ENCODE measurements at regions not wholly inside any gene's neighbourhood (a gene's known extent, or its start where the extent isn't known, plus 50 kb on each side); places are given as distances from the start of the nearest gene placed in this dataset.
A peak's percentile ranks its signal among the peaks of the same experiment; 100 is the strongest.
"Not testable (repeated sequence)": the region's sequence is repeated elsewhere in the genome, so short reads cannot be mapped to it uniquely, and the experiment has no call there.

- not testable (repeated sequence) for H3K27ac ChIP-seq
Measured at GRCh38 chr21:13980115-13980662, 230.6 kb downstream of the LIPI start.

GRCh38 chr21:13979608-13980007 is 231.1 kb downstream of the LIPI start:
- H3K9me3 ChIP-seq; H3K36me3 ChIP-seq (ENCODE audit: low read depth, missing control alignments); H3K27ac ChIP-seq; intact Hi-C loops (cut with DNase I; ENCODE audit: low total_unique reads); H3K4me1 ChIP-seq; H3K27me3 ChIP-seq: not testable (repeated sequence)
- peak; percentile 23 for DNase-seq
- WGBS, 2 donors = 13 to 23% methylated on average over 26 of the region's 26 CpGs
- H3K4me3 ChIP-seq = peak overlapping the region; percentile 56 to 63

More at GRCh38 chr21:13980115-13980662, 230.6 kb downstream of the LIPI start:
- H3K9me3 ChIP-seq; H3K27me3 ChIP-seq; intact Hi-C loops (cut with DNase I; ENCODE audit: low total_unique reads); H3K36me3 ChIP-seq (ENCODE audit: low read depth, missing control alignments); H3K4me1 ChIP-seq: not testable (repeated sequence)
- peak; percentile 7 to 41 (median 18) for TF ChIP-seq CTCF (IDR thresholded peaks at IDR 0.05)
- 4 to 9% methylated on average over 9 to 42 of the region's 42 CpGs for WGBS, 2 donors
- peak overlapping the region; percentile 56 to 63 for H3K4me3 ChIP-seq
- peak; percentile 72 for DNase-seq

- H3K36me3 ChIP-seq (ENCODE audit: low read depth, missing control alignments); H3K4me3 ChIP-seq; intact Hi-C loops (cut with DNase I; ENCODE audit: low total_unique reads); H3K27ac ChIP-seq; H3K9me3 ChIP-seq; H3K4me1 ChIP-seq; H3K27me3 ChIP-seq; DNase-seq: not testable (repeated sequence)
Measured at GRCh38 chr21:13974582-13974981, 236.2 kb downstream of the LIPI start.

GRCh38 chr21:13969853-13970252 is 240.9 kb downstream of the LIPI start:
- intact Hi-C loops (cut with DNase I; ENCODE audit: low total_unique reads); H3K4me1 ChIP-seq; H3K9me3 ChIP-seq; H3K36me3 ChIP-seq (ENCODE audit: low read depth, missing control alignments); DNase-seq; H3K4me3 ChIP-seq; H3K27ac ChIP-seq; H3K27me3 ChIP-seq: not testable (repeated sequence)
- WGBS, 2 donors = 74 to 94% methylated on average over 3 of the region's 3 CpGs

DNA sequence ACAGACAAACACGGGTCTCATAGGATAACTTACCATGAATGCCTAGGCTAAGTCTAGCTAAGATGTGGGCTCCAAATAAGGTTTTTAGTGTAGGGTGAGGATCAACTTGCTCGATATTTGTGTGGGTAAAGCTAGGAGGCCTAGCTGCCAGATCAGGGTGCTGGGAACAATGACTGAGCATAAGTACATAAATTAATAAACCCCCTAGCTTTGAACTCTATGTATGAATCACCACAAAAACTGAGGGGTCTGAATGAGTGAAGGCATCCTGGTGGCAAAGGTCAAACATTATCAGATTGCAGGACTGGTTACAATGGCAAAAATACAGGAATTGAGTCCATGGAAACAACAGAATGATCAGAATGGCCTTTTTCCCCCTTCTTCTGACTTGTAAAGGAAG is 241.8 kb downstream of the LIPI start:
- H3K9me3 ChIP-seq; H3K36me3 ChIP-seq (ENCODE audit: low read depth, missing control alignments); H3K27me3 ChIP-seq; H3K27ac ChIP-seq; H3K4me3 ChIP-seq; DNase-seq; intact Hi-C loops (cut with DNase I; ENCODE audit: low total_unique reads); H3K4me1 ChIP-seq: not testable (repeated sequence)
- WGBS, 2 donors = 72 to 75% methylated on average over 2 of the region's 2 CpGs

DNA sequence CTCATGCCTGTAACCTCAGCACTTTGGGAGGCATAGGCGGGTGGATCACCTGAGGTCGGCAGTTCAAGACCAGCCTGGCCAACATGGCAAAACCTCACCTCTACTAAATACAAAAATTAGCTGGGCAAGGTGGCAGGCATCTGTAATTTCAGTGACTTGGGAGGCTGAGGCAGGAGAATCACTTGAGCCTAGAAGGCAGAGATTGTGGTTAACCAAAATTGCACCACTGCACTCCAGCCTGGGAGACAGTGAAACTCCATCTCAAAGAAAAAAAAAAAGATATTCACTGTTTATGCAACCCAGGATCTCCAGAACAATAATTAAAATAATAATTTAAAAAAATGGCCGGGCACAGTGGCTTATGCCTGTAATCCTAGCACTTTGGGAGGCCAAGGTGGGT is 247.5 kb downstream of the LIPI start:
- DNase-seq; H3K36me3 ChIP-seq (ENCODE audit: low read depth, missing control alignments); H3K9me3 ChIP-seq; H3K27ac ChIP-seq; H3K27me3 ChIP-seq; H3K4me1 ChIP-seq; intact Hi-C loops (cut with DNase I; ENCODE audit: low total_unique reads); H3K4me3 ChIP-seq: not testable (repeated sequence)
- WGBS, 2 donors = 85 to 86% methylated on average over 3 of the region's 3 CpGs

DNA sequence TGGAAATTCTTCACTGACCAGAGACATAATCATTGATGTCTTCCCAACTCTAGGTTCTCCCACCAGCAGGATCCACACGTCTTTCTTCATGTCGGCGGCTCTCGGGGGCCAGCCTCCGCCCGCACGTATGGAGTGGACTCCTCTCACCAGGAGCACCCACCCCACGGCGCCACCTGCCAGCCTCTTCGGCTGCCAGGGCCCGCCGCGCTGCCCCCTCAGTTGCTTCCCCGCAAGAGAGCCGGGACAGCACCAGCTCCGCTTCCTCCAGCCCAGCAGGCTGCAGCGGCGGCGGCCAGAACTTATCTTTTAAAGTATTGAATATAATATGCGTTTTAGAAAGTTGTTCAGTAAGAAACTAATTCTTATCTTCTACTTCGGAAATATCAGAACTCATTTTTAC is 273.5 kb downstream of the LIPI start:
- intact Hi-C loops (cut with DNase I; ENCODE audit: low total_unique reads) = no loop called here
- DNase-seq = no peak
- no peak for TF ChIP-seq CTCF (IDR thresholded peaks at IDR 0.05)
- no peak overlapping the region for H3K4me3 ChIP-seq
- no peaks in the 10 kb centered on the region for H3K36me3 ChIP-seq (ENCODE audit: low read depth, missing control alignments)
- H3K27ac ChIP-seq = no peak overlapping the region
- no peaks in the 10 kb centered on the region for H3K27me3 ChIP-seq
- H3K9me3 ChIP-seq = no peaks in the 10 kb centered on the region
- H3K4me1 ChIP-seq = no peaks in the 10 kb centered on the region
- WGBS, 2 donors = 63 to 77% methylated on average over 16 to 21 of the region's 21 CpGs

GRCh38 chr21:13936033-13936937 is 274.5 kb downstream of the LIPI start:
- DNase-seq; H3K9me3 ChIP-seq; H3K4me1 ChIP-seq; intact Hi-C loops (cut with DNase I; ENCODE audit: low total_unique reads); H3K36me3 ChIP-seq (ENCODE audit: low read depth, missing control alignments); H3K27me3 ChIP-seq; H3K27ac ChIP-seq; H3K4me3 ChIP-seq: not testable (repeated sequence)
- 78 to 88% methylated on average over 21 to 34 of the region's 38 CpGs for WGBS, 2 donors

DNA sequence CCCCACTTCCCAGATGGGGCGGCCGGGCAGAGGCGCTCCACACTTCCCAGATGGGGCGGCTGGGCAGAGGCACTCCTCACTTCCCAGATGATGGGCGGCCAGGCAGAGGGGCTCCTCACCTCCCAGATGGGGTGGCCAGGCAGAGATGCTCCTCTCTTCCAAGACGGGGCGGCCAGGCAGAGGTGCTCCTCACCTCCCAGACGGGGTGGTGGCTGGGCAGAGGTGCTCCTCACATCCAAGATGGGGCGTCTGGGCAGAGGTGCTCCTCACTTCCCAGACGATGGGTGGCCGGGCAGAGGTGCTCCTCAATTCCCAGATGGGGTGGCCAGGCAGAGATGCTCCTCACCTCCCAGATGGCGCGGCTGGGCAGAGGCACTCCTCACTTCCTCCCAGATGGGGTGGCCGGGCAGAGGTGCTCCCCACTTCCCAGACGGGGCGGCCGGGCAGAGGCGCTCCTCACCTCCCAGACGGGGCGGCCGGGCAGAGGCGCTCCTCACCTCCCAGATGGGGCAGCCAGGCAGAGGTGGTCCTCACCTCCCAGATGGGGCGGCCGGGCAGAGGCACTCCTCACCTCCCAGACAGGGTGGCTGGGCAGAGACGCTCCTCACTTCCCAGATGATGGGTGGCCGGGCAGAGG is 275.2 kb downstream of the LIPI start:
- H3K27ac ChIP-seq; H3K4me3 ChIP-seq; DNase-seq; H3K27me3 ChIP-seq; intact Hi-C loops (cut with DNase I; ENCODE audit: low total_unique reads); H3K36me3 ChIP-seq (ENCODE audit: low read depth, missing control alignments); H3K4me1 ChIP-seq; H3K9me3 ChIP-seq: not testable (repeated sequence)
- 83 to 86% methylated on average over 12 to 26 of the region's 26 CpGs for WGBS, 2 donors

DNA sequence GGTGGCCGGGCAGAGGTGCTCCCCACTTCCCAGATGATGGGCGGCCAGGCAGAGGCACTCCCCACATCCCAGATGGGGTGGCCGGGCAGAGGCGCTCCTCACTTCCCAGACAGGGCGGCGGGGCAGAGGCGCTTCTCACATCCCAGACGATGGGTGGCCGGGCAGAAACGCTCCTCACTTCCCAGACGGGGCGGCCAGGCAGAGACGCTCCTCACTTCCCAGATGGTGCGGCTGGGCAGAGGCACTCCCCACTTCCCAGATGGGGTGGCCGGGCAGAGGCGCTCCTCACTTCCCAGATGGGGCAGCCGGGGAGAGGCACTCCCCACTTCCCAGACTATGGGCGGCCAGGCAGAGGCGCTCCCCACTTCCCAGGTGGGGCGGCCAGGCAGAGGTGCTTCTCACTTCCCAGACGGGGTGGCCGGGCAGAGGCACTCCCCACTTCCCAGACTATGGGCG is 275.8 kb downstream of the LIPI start:
- DNase-seq; H3K4me1 ChIP-seq; H3K4me3 ChIP-seq; H3K9me3 ChIP-seq; H3K27ac ChIP-seq; H3K36me3 ChIP-seq (ENCODE audit: low read depth, missing control alignments); intact Hi-C loops (cut with DNase I; ENCODE audit: low total_unique reads); H3K27me3 ChIP-seq: not testable (repeated sequence)
- WGBS, 2 donors = 81 to 89% methylated on average over 12 to 20 of the region's 23 CpGs

Measured in testis (tissue), 2 donors.